H9 (cell line): ENCODE measurements at regions not wholly inside any gene's neighbourhood (a gene's known extent, or its start where the extent isn't known, plus 50 kb on each side); places are given as distances from the start of the nearest gene placed in this dataset.
"Not testable (repeated sequence)": the region's sequence is repeated elsewhere in the genome, so short reads cannot be mapped to it uniquely, and the experiment has no call there.

Source experiments
- DNase-seq: peaks from one replicate; pipeline ENCODE4 v3.0.0-alpha.2; 2017
- H2AFZ ChIP-seq: one replicate; pipeline ENCODE4 v1.6.1; 2013; ENCODE audit warnings: mild to moderate bottlenecking, low read length, control low read depth, moderate library complexity
- H2AK5ac ChIP-seq: 2 replicates; pipeline ENCODE4 v1.6.1; 2013; ENCODE audit warnings: low read length, control low read depth, mixed read lengths; ENCODE audit not compliant: insufficient read length
- H2BK120ac ChIP-seq: one replicate; pipeline ENCODE4 v1.6.1; 2013; ENCODE audit warnings: low read depth, mild to moderate bottlenecking, low read length, control low read depth, inconsistent platforms; ENCODE audit not compliant: poor library complexity, severe bottlenecking
- H2BK12ac ChIP-seq: 2 replicates; pipeline ENCODE4 v1.6.1; 2013; ENCODE audit warnings: low read length, control low read depth, mixed read lengths, low read depth; ENCODE audit not compliant: insufficient read length
- H2BK15ac ChIP-seq: 2 replicates; pipeline ENCODE4 v1.6.1; 2013; ENCODE audit warnings: low read depth, low read length, control low read depth
- H2BK20ac ChIP-seq: one replicate; pipeline ENCODE4 v1.6.1; 2013; ENCODE audit warnings: low read depth, mild to moderate bottlenecking, low read length, control low read depth, inconsistent platforms; ENCODE audit not compliant: poor library complexity, severe bottlenecking
- H2BK5ac ChIP-seq: 2 replicates; pipeline ENCODE4 v1.6.1; 2013; ENCODE audit warnings: low read length, control low read depth, mixed read lengths; ENCODE audit not compliant: insufficient read length
- H3K14ac ChIP-seq: 2 replicates; pipeline ENCODE4 v1.6.1; 2013; ENCODE audit warnings: low read length, control low read depth; ENCODE audit not compliant: insufficient read depth
- H3K18ac ChIP-seq: 2 replicates; pipeline ENCODE4 v1.6.1; 2013; ENCODE audit warnings: low read depth, mild to moderate bottlenecking, mixed read lengths, low read length, control low read depth; ENCODE audit not compliant: insufficient read length
- H3K23ac ChIP-seq: 2 replicates; pipeline ENCODE4 v1.6.1; 2013; ENCODE audit warnings: low read length, control low read depth, mixed read lengths, low read depth; ENCODE audit not compliant: insufficient read length
- H3K23me2 ChIP-seq: 2 replicates; pipeline ENCODE4 v1.6.1; 2013; ENCODE audit warnings: low read depth, mild to moderate bottlenecking, mixed read lengths, low read length, control low read depth; ENCODE audit not compliant: insufficient read length, poor library complexity, severe bottlenecking
- H3K27ac ChIP-seq: 2 replicates; pipeline ENCODE4 v1.5.1; 2013; ENCODE audit warnings: low read length, control low read depth, mixed read lengths, low read depth; ENCODE audit not compliant: insufficient read length
- H3K27me3 ChIP-seq: 2 replicates; pipeline ENCODE4 v1.6.1; 2013; ENCODE audit warnings: low read length, control low read depth, inconsistent platforms; ENCODE audit not compliant: insufficient read depth
- H3K4ac ChIP-seq: 2 replicates; pipeline ENCODE4 v1.6.1; 2013; ENCODE audit warnings: low read depth, mild to moderate bottlenecking, control low read depth, inconsistent platforms, low read length, moderate library complexity
- H3K4me1 ChIP-seq: 2 replicates; pipeline ENCODE4 v1.6.1; 2013; ENCODE audit warnings: low read length, control low read depth, inconsistent platforms; ENCODE audit not compliant: insufficient read depth
- H3K4me2 ChIP-seq: 2 replicates; pipeline ENCODE4 v1.6.1; 2013; ENCODE audit warnings: low read length, control low read depth, mixed read lengths; ENCODE audit not compliant: insufficient read length, insufficient read depth
- H3K56ac ChIP-seq: 2 replicates; pipeline ENCODE4 v1.6.1; 2013; ENCODE audit warnings: low read depth, mild to moderate bottlenecking, mixed read lengths, low read length, control low read depth; ENCODE audit not compliant: insufficient read length
- H3K79me1 ChIP-seq: 2 replicates; pipeline ENCODE4 v1.6.1; 2013; ENCODE audit warnings: low read depth, mild to moderate bottlenecking, moderate library complexity, low read length, control low read depth, inconsistent platforms; ENCODE audit not compliant: insufficient read depth, poor library complexity, severe bottlenecking
- H3K79me2 ChIP-seq: 2 replicates; pipeline ENCODE4 v1.6.1; 2013; ENCODE audit warnings: low read length, control low read depth, inconsistent platforms; ENCODE audit not compliant: insufficient read depth
- H3K9ac ChIP-seq: 2 replicates; pipeline ENCODE4 v1.6.1; 2013; ENCODE audit warnings: low read length, control low read depth, mixed read lengths; ENCODE audit not compliant: insufficient read length; ENCODE audit errors: extremely low read depth
- H3K9me3 ChIP-seq: one replicate; pipeline ENCODE4 v1.6.1; 2013; ENCODE audit warnings: low read depth, low read length, inconsistent platforms; ENCODE audit not compliant: control insufficient read depth
- H3T11ph ChIP-seq: one replicate; pipeline ENCODE4 v1.6.1; 2013; ENCODE audit warnings: mild to moderate bottlenecking, low read length, control low read depth, inconsistent platforms
- H4K20me1 ChIP-seq: one replicate; pipeline ENCODE4 v1.6.1; 2013; ENCODE audit not compliant: control insufficient read depth, insufficient read length, insufficient read depth
- H4K5ac ChIP-seq: 2 replicates; pipeline ENCODE4 v1.6.1; 2013; ENCODE audit warnings: low read depth, mild to moderate bottlenecking, mixed read lengths, low read length, control low read depth; ENCODE audit not compliant: insufficient read length
- H4K8ac ChIP-seq: replicated peaks from 2 replicates; pipeline ENCODE4 v1.6.1; 2013; ENCODE audit warnings: low read length, control low read depth, mixed read lengths, low read depth; ENCODE audit not compliant: insufficient read length
- H4K91ac ChIP-seq: 2 replicates; pipeline ENCODE4 v1.6.1; 2013; ENCODE audit warnings: low read depth, mild to moderate bottlenecking, moderate library complexity, mixed read lengths, low read length, control low read depth; ENCODE audit not compliant: insufficient read length
- H3K27ac Mint-ChIP-seq, 3 experiments: 2 replicates in 2 of 3; 3 replicates in 1 of 3; pipeline ENCODE4 v1.8.0; 2020 to 2021; ENCODE audit warnings: mixed read lengths in 3 of 3, mild to moderate bottlenecking in 1 of 3, moderate library complexity in 1 of 3
- H3K27me3 Mint-ChIP-seq: 2 replicates; pipeline ENCODE4 v1.8.0; 2021; ENCODE audit warnings: low read depth, mild to moderate bottlenecking, moderate library complexity, mixed read lengths
- H3K36me3 Mint-ChIP-seq, 3 experiments: 2 replicates in 2 of 3; 3 replicates in 1 of 3; pipeline ENCODE4 v1.8.0; 2020 to 2021; ENCODE audit warnings: low read depth in 3 of 3, mixed read lengths in 3 of 3; ENCODE audit not compliant: insufficient read depth in 1 of 3
- H3K4me1 Mint-ChIP-seq, 2 experiments: 2 replicates each; pipeline ENCODE4 v1.8.0; 2020; ENCODE audit warnings: mixed read lengths in 2 of 2
- H3K4me3 Mint-ChIP-seq, 2 experiments: 2 replicates in 1 of 2; 3 replicates in 1 of 2; pipeline ENCODE4 v1.8.0; 2020 to 2021; ENCODE audit warnings: mild to moderate bottlenecking in 2 of 2, mixed read lengths in 2 of 2, moderate library complexity in 1 of 2
- H3K9me3 Mint-ChIP-seq, 2 experiments: 2 replicates in 1 of 2; 3 replicates in 1 of 2; pipeline ENCODE4 v1.8.0; 2020; ENCODE audit warnings: mild to moderate bottlenecking in 2 of 2, mixed read lengths in 2 of 2, moderate library complexity in 1 of 2
- CTCF ChIP-seq: fragments of 200-600 bp; sonication (generic); conservative IDR thresholded peaks from 3 replicates; pipeline ENCODE4 v1.8.0; 2021; ENCODE audit warnings: antibody characterized with exemption, mild to moderate bottlenecking
- WGBS: extraction: QIAGEN DNeasy Blood & Tissue Kit; methylation state at CpG from one replicate; pipeline ENCODE4 v1.1.7; 2013; ENCODE audit warnings: missing lambda C conversion rate, low lambda C conversion rate, mixed read lengths; ENCODE audit not compliant: insufficient read length; ENCODE audit errors: extremely low coverage; 5-methylcytosine and 5-hydroxymethylcytosine counted together

GRCh38 chrX:80573275-80573674 lies 153.0 kb downstream of the TENT5D start:
- Histone ChIP-seq H4K20me1 (no peaks in the 10 kb centered on the region), H2BK15ac (no peak overlapping the region), H3K79me1 (no peaks in the 10 kb centered on the region), H3K9ac (no peak overlapping the region), H3K4me2 (no peak overlapping the region), H3K9me3 (peaks cover 22% of the 10 kb centered on the region), H3K23me2 (no peaks in the 10 kb centered on the region), H4K5ac (no peak overlapping the region), H3K79me2 (no peaks in the 10 kb centered on the region), H3K4me1 (no peaks in the 10 kb centered on the region), H2BK5ac (no peak overlapping the region), H3K56ac (no peak overlapping the region), H2BK120ac (no peak overlapping the region), H3T11ph (no peak overlapping the region), H3K18ac (no peak overlapping the region), H3K27ac (no peak overlapping the region), H2AFZ (no peak overlapping the region), H2AK5ac (no peak overlapping the region), H3K23ac (no peak overlapping the region), H4K91ac (no peak overlapping the region), H3K27me3 (no peaks in the 10 kb centered on the region), H4K8ac (no peak overlapping the region), H2BK12ac (no peak overlapping the region), H2BK20ac (no peak overlapping the region), H3K4ac (no peak overlapping the region), H3K14ac (no peak overlapping the region)
- peaks cover 5% of the 10 kb centered on the region for H3K27me3 Mint-ChIP-seq
- peaks cover 14 to 45% (median 19%) of the 10 kb centered on the region in 3 experiments for H3K36me3 Mint-ChIP-seq
- DNase-seq = no peak
- peaks cover 75 to 86% of the 10 kb centered on the region in 2 experiments for H3K9me3 Mint-ChIP-seq
- H3K4me1 Mint-ChIP-seq = 0 out of 4 replicates have a peak, but pooled peaks cover 0 to 3% of the 10 kb centered on the region in 2 experiments
- no peak overlapping the region for H3K4me3 Mint-ChIP-seq
- WGBS = no CpG with 5 or more reads among the region's 20 CpGs
- no peak for TF ChIP-seq CTCF
- no peak overlapping the region for H3K27ac Mint-ChIP-seq

- H3K36me3 Mint-ChIP-seq = peaks cover 14 to 39% (median 19%) of the 10 kb centered on the region in 3 experiments
- not testable (repeated sequence) for H2BK120ac ChIP-seq, H3K4me1 ChIP-seq, H3K4ac ChIP-seq, H2AFZ ChIP-seq, H4K20me1 ChIP-seq, H2BK15ac ChIP-seq, H3K79me1 ChIP-seq, H3K9ac ChIP-seq, H3K27ac Mint-ChIP-seq, DNase-seq, H3K18ac ChIP-seq, H3K56ac ChIP-seq, H3K27me3 ChIP-seq, H2BK12ac ChIP-seq, H3K23me2 ChIP-seq, H2AK5ac ChIP-seq, H2BK5ac ChIP-seq, H3K14ac ChIP-seq, H3K27me3 Mint-ChIP-seq, H3K4me2 ChIP-seq, H3K4me3 Mint-ChIP-seq, H4K8ac ChIP-seq, H4K91ac ChIP-seq, H2BK20ac ChIP-seq, H4K5ac ChIP-seq, H3K23ac ChIP-seq, H3T11ph ChIP-seq, H3K4me1 Mint-ChIP-seq, H3K27ac ChIP-seq, H3K79me2 ChIP-seq
- H3K9me3 ChIP-seq = peaks cover 22% of the 10 kb centered on the region
- no CpG with 5 or more reads among the region's 50 CpGs for WGBS
- peaks cover 69 to 75% of the 10 kb centered on the region in 2 experiments for H3K9me3 Mint-ChIP-seq
Measured at GRCh38 chrX:80574486-80575086, 154.3 kb downstream of the TENT5D start.
